ENCODE measurements at regions not wholly inside any gene's neighbourhood (a gene's known extent, or its start where the extent isn't known, plus 50 kb on each side); places are given as distances from the start of the nearest gene placed in this dataset.

DNA sequence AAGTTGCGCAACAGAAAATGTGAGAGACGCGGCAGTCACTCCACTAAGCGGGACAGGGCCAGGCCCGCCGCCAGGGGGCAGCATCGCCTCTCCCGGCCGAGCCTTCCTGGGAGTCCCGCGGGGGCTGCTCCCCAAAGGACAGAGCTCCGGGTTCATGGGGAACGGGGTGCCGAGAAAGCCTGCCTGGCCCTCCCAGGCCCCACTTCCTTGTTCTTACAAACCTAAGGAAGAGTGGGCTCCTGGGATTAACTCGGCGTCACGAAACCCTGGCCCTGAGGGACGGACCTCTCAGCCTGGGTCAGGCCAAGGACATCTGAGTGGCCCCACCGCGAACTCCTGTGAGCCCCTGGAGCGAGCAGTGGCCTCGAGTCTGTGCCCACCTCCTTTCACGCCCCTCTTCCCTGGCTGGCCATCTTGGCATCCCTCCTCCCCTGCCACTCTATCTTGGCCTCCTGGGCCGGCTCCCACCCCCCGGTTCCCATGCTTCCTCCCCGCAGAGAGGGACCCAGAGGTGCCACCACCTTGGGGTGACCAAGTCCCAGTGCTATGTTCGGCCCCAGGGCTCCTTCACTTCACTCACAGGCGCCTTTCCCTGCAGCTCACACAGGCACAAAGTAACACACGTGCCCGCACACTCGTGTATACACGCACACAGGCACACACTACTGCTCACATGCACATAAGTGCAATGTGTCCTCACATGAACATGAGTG lies 99.9 kb upstream of the FGF3 start:
- DNase-seq = peak; percentile 66

DNA sequence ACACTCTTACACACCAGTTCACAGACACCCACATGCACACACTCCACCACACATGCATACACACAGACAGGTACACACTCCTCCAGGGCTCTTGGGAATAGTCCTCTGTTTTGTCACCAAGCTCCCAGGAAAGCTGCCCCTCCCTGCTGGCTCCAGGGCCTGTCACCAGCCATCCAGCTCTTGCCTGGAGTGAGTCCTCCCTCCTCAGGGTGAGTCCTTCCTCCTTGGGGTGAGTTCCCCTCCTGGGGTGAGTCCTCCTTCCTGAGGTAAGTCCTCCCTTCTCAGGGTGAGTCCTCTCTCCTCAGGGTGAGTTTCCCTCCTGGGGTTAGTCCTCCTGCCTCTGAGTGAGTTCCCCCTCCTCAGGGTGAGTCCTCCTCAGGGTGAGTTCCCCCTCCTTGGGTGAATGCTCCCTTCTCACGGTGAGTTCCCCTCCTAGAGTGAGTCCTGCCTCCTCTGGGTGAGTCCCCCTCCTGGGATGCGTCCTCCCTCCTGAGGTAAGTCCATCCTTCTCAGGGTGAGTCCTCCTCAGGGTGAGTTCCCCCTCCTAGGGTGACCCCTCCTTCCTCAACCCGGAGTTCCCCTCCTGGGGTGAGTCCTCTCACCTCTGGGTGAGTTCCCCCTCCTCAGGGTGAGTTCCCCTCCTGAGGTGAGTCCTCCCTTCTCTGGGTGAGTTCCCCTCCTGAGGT lies 100.6 kb upstream of the FGF3 start:
- no peak for DNase-seq

DNA sequence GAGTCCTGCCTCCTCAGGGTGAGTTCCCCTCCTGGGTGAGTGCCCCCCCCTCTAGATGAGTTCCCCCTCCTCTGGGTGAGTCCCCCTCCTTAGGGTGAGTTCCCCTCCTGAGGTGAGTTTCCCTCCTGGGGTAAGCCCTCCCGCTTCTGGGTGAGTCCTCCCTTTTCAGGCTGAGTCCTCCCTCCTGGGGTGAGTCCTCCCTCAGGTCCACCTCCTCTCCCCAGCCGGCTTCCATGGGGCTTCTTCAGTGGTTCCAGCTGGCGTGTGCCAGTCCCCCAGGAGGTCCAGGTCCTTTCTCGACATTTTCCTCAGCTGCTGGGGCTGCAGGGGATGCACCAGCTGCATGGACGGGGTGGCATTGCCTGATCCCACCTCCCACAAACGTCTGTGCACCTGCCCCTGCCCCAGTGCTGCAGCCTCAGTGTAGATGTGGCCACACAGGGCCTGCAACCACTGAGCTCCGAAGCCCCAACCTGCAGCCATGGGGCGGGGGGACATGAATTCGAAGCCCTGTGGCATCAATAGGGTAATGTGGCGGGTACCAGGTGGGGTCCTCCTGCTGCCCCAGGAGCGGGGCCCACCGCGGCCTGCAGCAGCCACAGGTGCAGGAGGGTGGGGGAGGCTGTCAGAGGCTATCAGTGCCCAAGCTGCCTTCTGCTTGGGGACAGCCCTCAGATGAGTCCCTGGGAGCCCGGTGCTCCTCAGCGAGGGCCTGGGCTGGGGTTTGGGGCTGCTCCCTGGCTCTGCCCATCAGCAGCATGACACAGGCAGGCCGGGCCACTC lies 101.3 kb upstream of the FGF3 start:
- DNase-seq = no peak

DNA sequence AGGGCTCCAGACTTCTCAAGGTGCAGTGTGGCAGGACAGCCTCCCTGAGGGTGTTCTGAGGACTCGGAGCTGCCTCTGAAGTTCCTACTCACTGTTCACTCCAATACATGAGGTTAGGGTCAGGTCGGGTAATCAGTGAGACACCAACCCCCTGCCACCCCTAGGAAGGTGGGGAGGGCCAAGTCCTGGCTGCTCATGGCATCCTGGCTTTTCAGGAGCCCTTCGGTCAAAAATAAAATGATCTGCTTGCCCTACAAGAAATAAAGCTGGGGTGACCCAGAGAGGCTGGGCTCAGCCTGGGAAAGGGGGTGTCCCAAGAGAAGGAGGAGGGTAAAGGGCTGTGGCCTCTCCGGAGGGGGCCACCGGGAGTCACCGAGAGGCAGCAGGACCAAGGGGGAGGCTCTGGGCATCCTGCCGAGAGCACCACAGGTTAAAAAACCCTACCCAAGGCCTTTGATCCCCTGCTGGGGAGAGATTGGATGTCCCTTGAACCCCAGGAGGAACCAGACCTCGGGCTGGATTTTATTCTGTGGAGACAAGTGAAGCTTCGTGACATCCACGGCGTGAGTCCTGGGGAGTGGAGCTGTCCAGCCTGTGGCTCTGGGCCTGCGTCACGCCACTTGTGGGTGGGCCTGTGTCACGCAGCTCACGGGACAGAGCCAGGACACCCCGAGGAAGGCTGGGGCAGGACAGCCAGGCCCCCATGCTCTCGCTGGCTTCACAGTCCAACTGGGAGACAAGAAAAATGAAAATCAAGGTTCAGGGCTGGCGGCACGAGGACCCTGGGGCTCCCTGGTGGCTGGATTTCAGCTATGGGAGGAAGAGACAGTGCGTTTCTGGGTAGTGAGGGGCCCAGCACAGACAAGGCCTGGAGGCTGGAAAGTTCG lies 102.2 kb upstream of the FGF3 start:
- no peak for DNase-seq

DNA sequence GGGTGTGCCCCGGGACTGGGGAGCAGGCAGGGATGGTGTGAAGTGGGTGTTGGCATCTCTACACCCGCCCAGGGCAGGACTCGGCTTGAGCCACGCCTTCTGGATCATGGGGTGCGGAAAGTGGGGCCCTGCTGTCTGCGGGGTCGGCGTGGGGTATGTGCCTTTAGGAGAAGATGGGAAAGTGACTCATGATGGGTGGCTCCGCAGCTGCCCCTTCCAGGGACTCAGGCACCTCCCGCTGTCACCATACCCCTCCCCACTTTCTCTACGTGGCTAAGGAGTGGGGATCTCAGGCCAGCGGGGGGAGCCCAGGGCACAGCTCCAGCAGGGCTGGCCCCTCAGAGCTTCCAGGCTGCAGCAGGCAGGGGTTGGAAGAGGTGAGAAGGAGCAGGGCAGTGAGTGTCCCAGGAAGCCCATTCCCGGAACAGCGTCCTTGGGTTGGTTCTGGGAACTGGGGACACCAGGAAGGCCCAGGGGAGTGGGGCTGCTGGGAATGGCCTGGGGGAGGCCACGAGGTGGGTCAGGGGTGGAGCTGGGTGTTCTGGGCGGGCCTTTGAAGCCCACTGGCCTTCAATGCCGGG lies 102.9 kb upstream of the FGF3 start:
- DNase-seq = no peak

DNA sequence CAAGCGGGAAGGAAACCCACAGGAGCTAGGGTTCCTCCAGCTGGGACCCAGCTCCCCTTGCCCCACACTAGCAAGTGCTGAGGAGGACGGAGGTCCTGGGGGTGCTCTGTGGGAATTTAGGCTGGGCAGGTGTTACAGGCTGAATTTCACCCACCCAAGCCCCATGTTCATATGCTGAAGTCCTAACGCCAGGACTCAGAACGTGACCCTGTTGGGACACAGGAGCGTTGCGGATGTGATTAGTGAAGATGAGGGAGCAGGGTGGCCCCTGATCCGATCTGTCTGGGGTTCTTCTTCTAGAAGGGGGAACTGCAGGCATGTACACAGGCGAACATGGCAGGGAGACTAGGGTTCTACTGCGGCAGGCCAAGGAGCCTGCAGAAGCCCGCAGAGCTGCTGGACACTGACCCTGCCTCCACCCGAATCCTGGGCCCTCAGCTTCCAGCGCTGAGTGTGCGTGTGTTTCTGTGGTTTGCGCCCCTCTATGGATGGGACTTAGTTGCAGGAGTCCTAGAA lies 103.4 kb upstream of the FGF3 start:
- DNase-seq = no peak

DNA sequence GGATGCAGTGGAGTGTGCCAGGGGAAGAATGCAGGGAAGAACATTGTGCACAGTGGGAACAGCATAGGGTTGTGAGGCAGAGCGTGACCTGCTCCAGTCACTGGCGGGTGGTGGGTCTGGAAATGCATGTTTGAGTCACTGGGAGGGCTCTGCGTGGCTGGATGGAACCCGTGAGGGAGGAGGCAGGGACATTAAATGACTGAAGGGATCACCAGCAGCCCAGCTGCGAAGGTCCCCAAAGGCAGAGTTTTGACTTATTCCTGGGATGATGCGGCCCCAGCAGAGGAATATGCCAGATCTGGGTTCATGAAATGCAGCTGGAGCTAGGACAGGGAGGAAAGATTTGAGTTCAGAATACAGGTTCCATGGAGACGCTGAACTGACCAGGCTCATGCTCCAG lies 104.0 kb upstream of the FGF3 start:
- DNase-seq = no peak

DNA sequence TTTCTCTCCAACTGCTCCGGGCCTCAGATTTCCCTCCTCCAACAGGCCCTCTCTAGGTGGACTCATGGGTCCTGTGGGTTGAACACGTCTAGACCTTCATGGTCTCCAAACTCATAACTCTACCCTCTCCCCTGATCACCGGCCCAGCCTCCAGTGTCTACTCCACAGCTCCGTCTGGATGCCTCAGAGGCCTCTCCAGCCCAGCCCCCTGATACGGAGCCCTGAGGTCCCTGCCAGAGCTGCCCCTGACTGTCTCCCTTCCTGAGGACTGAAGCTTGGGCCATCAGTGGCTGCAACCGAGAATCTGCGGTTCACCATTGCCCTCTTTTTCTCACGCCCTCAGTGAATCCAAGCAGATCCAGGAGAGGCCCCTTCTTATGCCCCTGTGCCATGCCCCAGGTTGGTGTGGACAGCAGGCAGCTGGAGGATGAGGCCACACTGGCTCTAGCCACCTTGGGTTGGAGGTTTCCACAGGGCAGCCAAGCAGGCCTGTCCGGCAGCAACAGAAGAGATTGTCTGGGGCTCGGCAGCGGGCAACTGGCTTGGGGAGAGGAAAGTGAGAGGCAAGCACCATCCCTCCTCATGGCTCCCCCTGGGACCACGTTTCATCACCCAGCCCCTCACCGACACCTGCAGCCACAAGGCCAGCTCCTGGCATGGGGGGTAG lies 104.6 kb upstream of the FGF3 start:
- no peak for DNase-seq

DNA sequence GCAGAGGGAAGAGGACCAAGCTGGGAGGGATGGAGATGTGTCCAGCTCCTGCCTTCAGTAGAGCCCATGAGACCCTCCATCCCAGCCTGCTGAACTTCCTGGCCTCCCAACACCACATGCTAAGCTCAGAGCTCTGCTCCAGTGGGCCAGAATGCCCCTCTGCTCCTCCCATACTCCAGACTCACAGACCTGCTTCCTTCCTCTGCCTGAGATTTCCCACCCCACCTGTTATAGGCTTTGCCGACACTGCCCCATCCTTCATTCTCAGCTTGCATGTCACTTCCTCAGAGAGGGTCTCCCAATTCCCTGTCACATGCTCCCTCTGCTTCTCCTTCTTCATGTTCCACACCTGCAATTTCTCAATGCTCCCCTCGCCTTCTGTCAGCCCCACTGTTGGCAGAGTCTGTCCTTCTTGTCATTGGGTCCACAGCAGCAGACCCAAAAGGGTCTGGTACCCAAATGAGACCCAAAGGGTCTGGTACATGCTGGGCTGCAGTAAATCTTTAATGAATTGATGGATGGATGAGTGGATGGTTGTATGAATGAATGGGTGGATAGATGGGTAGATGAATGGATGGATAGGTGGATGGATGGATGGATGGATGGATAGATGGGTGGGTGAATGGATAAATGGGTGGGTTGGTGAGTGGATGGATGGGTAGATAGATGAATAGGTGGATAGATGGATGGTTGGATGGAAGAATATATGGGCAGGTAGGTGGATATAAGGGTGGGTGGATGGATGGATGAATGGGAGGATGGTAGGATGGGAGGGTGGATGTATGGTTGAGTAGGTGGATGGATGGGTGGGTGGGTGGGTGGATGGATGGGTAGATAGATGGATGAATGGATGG lies 105.3 kb upstream of the FGF3 start:
- DNase-seq = no peak

DNA sequence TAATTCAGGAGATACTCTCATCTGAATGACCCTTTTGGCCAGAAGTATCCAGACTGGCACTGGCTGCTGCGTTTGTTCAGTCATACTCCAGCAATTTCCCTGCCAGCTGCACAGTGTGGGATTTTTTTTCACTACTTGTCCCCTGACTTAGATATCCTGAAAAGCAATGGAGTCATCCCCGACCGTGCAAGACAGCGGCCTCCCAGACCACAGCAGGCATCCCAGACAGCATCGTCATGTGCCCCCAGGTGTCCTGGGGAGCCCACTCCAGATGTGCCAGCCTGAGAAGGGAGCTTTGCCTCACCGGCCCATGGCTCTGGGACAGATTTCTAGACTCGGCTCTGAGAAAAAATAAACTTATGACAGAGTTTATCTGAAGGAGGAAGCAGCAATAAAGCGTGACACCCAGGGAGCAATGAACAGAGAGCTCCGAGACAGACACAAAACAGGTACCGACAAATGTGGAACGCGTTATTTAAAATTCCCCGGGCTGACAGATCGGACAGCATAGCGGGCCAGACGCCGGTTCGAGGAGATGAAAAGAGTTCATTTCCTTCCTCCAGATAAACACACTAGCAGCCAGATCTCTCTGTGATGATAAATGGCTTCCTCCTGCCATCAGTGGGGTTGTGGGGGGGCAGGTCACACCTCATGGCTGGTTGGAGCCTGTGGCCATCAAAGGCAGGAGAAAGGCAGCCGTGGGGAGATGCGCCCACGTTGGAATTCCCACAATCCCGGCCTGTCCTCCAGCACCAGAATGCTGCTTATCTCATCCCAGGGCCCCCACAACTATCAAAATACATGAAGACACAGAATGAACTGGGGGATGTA lies 106.4 kb upstream of the FGF3 start:
- DNase-seq = no peak

DNA sequence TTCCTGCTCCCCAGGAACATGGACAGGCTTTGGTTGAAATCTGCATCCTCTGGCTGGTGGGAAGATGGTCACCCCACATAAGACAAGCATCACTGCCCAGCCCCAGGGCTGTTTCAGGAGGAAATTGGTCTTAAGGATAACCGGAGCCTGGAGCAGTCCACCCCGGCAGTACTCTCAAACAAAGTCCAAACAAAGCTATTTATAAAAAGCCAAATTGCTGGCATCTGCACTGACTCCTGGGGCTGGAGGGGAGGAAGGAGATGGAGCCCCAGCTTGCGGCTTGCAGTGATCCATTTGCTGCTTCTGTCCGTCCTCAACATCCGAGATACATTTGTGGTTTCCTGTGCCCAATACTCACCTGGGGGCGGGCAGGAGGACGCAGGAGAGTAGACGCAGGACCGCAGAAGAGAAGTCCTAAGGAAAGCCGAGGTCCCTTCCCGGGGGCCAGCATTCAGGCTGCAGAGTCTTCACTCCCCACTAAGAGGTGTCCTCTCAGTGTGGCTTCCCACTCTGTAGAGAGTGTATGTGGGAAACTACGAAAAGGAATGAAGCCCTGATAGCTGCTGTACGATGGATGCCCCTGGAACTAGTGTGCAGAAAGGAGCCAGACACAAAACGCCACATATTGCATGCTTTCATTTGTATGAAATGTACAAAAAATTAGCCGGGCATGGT lies 107.3 kb upstream of the FGF3 start:
- no peak for DNase-seq

DNA sequence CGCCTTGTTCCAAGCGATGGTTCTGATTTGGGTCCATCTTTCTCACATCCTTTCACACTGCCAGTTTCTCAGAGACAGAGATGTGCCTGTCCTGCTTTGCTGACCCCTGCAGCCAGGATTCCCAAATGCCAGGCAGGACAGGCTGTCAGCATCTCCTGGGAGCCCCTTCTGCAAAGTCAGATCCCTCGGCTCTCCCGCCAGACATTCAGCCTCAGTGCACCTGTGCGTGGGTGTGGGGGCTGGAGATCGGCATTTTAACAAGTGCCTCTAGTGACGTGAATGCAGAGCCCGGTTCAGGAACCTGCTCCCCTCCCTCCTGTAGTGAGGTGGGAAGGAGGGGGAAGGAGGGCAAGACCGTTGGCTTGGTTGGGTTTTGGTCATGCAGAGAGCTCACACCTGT lies 108.9 kb upstream of the FGF3 start:
- no peak for DNase-seq

DNA sequence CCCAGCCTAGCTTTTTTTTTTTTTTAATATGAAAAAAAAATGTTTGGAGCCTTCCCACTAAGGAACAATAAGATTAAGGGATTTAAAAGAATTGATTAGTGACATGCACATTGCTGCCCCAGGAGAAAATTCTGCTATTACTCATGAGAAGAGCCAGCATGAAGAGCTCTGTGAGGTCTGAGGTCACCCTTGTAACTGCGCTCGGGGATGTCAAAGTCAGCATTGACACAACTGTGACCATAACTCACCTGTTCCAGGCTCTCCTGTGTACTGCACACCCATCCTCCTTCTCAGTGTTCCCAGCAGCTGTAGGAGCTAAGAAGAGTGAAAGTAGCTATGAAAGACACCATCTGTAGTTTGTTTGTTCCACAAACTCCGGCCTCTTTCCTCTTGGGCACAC lies 109.8 kb upstream of the FGF3 start:
- no peak for DNase-seq

DNA sequence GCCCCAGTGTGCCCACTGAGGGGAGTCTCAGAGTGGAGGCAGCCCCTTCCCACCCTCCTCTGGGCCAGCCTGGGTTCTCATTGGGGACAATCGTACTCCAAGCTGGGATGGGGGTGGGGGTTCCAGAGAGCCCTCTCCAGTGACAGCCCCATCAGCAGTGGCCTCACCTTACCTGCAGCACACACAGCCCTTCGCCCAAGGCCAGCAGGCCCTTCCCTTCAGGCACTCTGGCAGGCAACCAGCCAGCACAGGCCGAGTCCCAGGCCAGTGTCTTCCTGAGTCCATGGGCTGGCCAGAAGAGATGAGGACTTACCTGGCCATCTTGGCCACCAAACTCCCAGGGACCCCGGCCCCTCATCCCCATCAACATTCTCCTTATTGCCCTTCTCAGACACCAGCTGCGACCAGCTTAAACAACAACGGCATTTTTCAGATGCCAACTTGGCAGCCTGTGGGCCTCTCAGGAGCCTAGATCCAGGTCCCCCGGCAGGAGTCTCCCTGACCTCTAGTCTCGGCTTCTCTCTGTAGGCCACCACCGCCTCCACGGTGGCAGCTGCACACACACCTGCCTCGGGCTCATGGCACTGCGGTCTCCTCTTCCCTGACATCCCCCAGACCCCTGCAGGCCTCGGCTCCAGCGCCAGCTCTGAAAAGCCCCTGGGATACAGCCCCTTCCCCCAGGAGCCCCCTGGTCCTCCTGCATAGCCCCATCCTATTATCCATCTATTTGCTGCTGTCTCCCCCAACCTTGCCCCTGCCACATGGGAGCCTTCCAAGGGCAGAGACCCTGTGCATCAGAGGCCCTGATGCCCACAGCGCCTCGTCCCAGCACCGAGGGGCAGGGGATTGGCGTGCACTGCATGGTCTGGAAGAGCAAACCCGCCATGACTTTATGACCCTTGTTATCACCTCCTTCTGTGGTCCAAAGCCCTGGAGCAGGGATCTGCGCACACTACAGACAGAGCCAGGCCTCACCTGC lies 111.2 kb upstream of the FGF3 start:
- no peak for DNase-seq

DNA sequence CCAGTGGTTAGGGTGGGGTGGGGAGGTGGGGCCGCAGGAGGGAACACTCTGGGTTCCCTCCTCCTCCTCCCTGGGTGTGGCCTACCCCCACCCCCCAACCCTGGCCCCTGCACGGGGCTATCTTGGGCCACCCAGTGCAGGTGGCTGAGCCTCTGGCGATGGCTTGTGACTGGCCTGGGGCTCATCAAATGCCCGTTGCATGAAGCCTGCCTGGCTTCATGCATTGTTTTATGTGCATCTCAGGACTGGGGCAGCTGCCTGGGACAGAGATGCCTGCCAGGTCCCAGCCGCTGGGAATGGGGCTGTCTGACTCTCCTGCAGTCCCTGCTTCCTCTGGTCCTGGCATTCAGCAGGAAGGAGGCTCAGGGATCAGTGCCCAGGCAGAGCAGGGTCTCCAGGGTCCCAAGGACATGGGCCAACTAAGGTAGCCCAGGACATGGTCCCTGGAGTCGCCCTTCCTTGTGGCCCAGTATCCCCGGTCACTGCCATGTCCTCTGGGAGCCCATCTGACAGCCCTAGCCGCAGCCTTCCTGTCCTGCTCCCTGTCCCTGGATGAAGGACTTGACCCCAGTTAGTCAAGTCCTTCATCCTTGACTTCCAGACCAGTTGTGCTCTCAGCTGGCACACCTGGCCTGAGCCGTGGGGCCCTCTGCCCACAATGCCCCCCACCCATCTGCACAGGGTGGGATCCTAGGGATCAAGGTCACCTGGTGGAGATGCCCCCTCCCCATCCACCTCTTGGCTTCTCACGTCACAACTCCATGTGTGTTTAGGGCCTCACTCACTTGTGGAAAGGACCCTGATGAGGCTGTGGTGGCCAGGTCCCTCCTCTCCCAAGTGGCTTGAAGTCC lies 112.1 kb upstream of the FGF3 start:
- DNase-seq = no peak

DNA sequence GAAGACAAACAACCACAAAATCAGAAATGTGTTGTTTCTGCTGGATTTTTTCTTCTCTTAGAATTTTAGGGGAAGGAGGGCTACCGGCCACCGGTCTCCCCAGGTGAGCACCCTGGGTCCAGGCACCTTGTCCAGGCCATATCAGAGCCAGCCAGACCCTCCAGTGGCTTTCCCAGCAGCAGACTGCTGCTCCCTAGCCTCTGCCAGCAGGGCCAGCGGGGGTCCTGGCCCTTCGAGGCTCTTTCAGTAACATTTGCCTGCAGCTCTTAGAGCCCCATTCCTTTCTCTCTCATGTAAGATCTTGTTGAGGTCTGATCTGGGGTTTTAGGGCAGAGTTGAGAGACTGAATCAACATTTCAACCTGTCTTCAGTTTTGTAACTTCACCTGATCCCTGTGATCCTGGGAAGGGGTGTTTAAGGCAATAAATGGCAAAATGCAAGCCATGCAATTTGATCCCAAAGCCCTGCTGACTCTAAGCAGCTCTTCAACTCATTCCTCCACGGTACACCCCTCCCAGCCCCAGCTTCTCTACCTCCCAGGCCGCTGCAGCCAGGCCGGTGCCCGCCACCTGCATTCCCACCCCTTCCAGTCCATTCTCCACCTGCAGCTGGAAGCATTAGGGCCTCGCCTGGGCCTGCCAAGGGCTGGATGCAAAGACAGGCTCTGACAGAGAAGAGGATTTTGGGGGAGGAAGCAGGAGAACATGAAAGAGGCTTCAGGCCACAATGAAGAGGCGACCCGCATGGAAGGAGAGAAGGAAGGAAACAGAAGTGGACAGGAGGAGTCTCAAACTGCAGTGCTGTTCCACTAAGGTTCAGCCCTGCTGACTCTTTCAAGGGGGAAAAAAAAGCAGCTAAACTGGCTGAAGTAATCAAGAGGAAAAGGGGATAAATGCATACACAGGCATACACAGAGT lies 113.0 kb upstream of the FGF3 start:
- DNase-seq = no peak

All from EL (cell line).